Fibroblast of lung (primary cell): ENCODE measurements at regions not wholly inside any gene's neighbourhood (a gene's known extent, or its start where the extent isn't known, plus 50 kb on each side); places are given as distances from the start of the nearest gene placed in this dataset.

ENCODE experiments used
- DNase-seq, 2 donors: peaks; one replicate each; pipeline versions ENCODE4 v3.0.0 to v3.0.0-alpha.2; 2010; ENCODE audit warnings: low read depth in 2 of 2
- H2AFZ ChIP-seq: 2 replicates; pipeline ENCODE4 v1.5.1; 2012; ENCODE audit warnings: low read length, control low read depth, inconsistent platforms
- H3K27ac ChIP-seq: 2 replicates; pipeline ENCODE4 v1.5.1; 2011; ENCODE audit warnings: low read length, control low read depth; ENCODE audit not compliant: insufficient read depth
- H3K27me3 ChIP-seq: 2 replicates; pipeline ENCODE4 v1.5.1; 2011; ENCODE audit warnings: mild to moderate bottlenecking, low read length; ENCODE audit not compliant: control insufficient read depth, insufficient read depth
- H3K36me3 ChIP-seq: 2 replicates; pipeline ENCODE4 v1.5.1; 2011; ENCODE audit warnings: low read length; ENCODE audit not compliant: control insufficient read depth, insufficient read depth
- H3K4me1 ChIP-seq: 2 replicates; pipeline ENCODE4 v1.5.1; 2011; ENCODE audit warnings: low read length; ENCODE audit not compliant: control insufficient read depth, insufficient read depth; ENCODE audit errors: extremely low read depth
- H3K4me2 ChIP-seq: 2 replicates; pipeline ENCODE4 v1.5.1; 2011; ENCODE audit warnings: low read length, control low read depth; ENCODE audit not compliant: insufficient read depth; ENCODE audit errors: extremely low read depth
- H3K4me3 ChIP-seq, 4 experiments: fragments of 200-600 bp in 1 of 4; sonication (generic) in 1 of 4; replicated peaks in 1 of 4; 2 replicates each; pipeline ENCODE4 v1.5.1; 2011 to 2016; ENCODE audit warnings: low read length in 4 of 4, low read depth in 3 of 4, mild to moderate bottlenecking in 3 of 4, control low read depth in 2 of 4, inconsistent platforms in 1 of 4, mixed read lengths in 1 of 4; ENCODE audit not compliant: insufficient read depth in 1 of 4; ENCODE audit errors: control extremely low read depth in 1 of 4
- H3K79me2 ChIP-seq: 2 replicates; pipeline ENCODE4 v1.5.1; 2012; ENCODE audit warnings: mild to moderate bottlenecking, low read length, inconsistent platforms; ENCODE audit not compliant: control insufficient read depth, insufficient read depth
- H3K9ac ChIP-seq: 2 replicates; pipeline ENCODE4 v1.5.1; 2011; ENCODE audit warnings: mild to moderate bottlenecking, low read length, control low read depth; ENCODE audit not compliant: insufficient read depth
- H3K9me3 ChIP-seq: 2 replicates; pipeline ENCODE4 v1.5.1; 2012; ENCODE audit warnings: low read depth, low read length; ENCODE audit not compliant: control insufficient read depth, insufficient read depth
- H4K20me1 ChIP-seq: 2 replicates; pipeline ENCODE4 v1.5.1; 2011; ENCODE audit warnings: low read length; ENCODE audit not compliant: control insufficient read depth, insufficient read depth; ENCODE audit errors: extremely low read depth
- CTCF ChIP-seq, 2 donors: IDR thresholded peaks in 1 of 2; conservative IDR thresholded peaks in 1 of 2; 1 replicate in 1 of 2; 2 replicates in 1 of 2; pipeline ENCODE4 v1.5.1; 2011 to 2012; ENCODE audit warnings: low read length in 2 of 2, control low read depth in 1 of 2, inconsistent platforms in 1 of 2, low read depth in 1 of 2, mild to moderate bottlenecking in 1 of 2
- EZH2 ChIP-seq: IDR thresholded peaks from 2 replicates; pipeline ENCODE4 v1.5.1; 2012; ENCODE audit warnings: low read length, control low read depth, mild to moderate bottlenecking; ENCODE audit errors: missing control alignments

- DNase-seq, result no peak
These were observed 169.7 kb upstream of the RAB4A start for GRCh38 chr1:229101011-229101871.

GRCh38 chr1:229102741-229103391 lies 168.0 kb upstream of the RAB4A start:
- no peak overlapping the region for H2AFZ ChIP-seq
- H3K4me1 ChIP-seq, result no peaks in the 10 kb centered on the region
- DNase-seq, result peak in 1 of 2 donors; percentile 23
- H3K27ac ChIP-seq, result no peak overlapping the region
- H3K27me3 ChIP-seq, result no peaks in the 10 kb centered on the region
- H3K36me3 ChIP-seq, result no peaks in the 10 kb centered on the region
- no peak overlapping the region for H3K4me2 ChIP-seq
- H3K9ac ChIP-seq, result no peak overlapping the region
- H4K20me1 ChIP-seq, result no peaks in the 10 kb centered on the region
- H3K4me3 ChIP-seq, result no peak overlapping the region
- TF ChIP-seq CTCF (conservative IDR thresholded peaks at IDR 0.05 in 1 of 2, IDR thresholded peaks at IDR 0.05 in 1 of 2; ENCODE audit: low read depth in 1 of 2, low read length in 2 of 2) (peak in 1 of 2 donors; percentile 11), EZH2 (no peak)
- no peaks in the 10 kb centered on the region for H3K9me3 ChIP-seq
- no peaks in the 10 kb centered on the region for H3K79me2 ChIP-seq

More at GRCh38 chr1:229101011-229101871, 169.7 kb upstream of the RAB4A start:
- Histone ChIP-seq H3K27me3 (no peaks in the 10 kb centered on the region), H3K4me3 (no peak overlapping the region), H3K9ac (no peak overlapping the region), H3K79me2 (no peaks in the 10 kb centered on the region), H3K4me1 (no peaks in the 10 kb centered on the region), H3K9me3 (no peaks in the 10 kb centered on the region), H4K20me1 (no peaks in the 10 kb centered on the region), H3K36me3 (no peaks in the 10 kb centered on the region), H3K4me2 (no peak overlapping the region), H2AFZ (no peak overlapping the region), H3K27ac (no peak overlapping the region)
- TF ChIP-seq CTCF (conservative IDR thresholded peaks at IDR 0.05 in 1 of 2, IDR thresholded peaks at IDR 0.05 in 1 of 2; ENCODE audit: low read depth in 1 of 2, low read length in 2 of 2) (no peak), EZH2 (no peak)

- H3K79me2 ChIP-seq, result no peaks in the 10 kb centered on the region
- no peak overlapping the region for H3K27ac ChIP-seq
- DNase-seq, result no peak
- H3K9ac ChIP-seq, result no peak overlapping the region
- no peaks in the 10 kb centered on the region for H3K27me3 ChIP-seq
- H3K4me1 ChIP-seq, result no peaks in the 10 kb centered on the region
- TF ChIP-seq CTCF (conservative IDR thresholded peaks at IDR 0.05 in 1 of 2, IDR thresholded peaks at IDR 0.05 in 1 of 2; ENCODE audit: low read depth in 1 of 2, low read length in 2 of 2) (no peak), EZH2 (no peak)
- no peaks in the 10 kb centered on the region for H3K9me3 ChIP-seq
- no peak overlapping the region for H2AFZ ChIP-seq
- no peak overlapping the region for H3K4me3 ChIP-seq
- no peaks in the 10 kb centered on the region for H3K36me3 ChIP-seq
- no peak overlapping the region for H3K4me2 ChIP-seq
- H4K20me1 ChIP-seq, result no peaks in the 10 kb centered on the region
These were observed 166.3 kb upstream of the RAB4A start for GRCh38 chr1:229104654-229105053.
